Heart left ventricle (tissue), 13 donors: ENCODE measurements at regions not wholly inside any gene's neighbourhood (a gene's known extent, or its start where the extent isn't known, plus 50 kb on each side); places are given as distances from the start of the nearest gene placed in this dataset.

Source experiments
- POLR2A ChIP-seq, 2 donors: fragments of 450-650 bp; IDR thresholded peaks; one replicate each; pipeline ENCODE4 v1.6.1; 2017; ENCODE audit warnings: antibody characterized with exemption in 2 of 2, mild to moderate bottlenecking in 2 of 2, moderate library complexity in 2 of 2
- TF ChIP-seq, protein P1 (sequence below), 12 donors: fragments of 200-600 bp; sonication (generic) in 4 of 12; IDR thresholded peaks; one replicate each; pipeline versions ENCODE4 v1.5.0 to v1.8.0; 2018 to 2022; ENCODE audit warnings: antibody characterized with exemption in 12 of 12, mild to moderate bottlenecking in 5 of 12
- donor health status: ischemic (EF 13 %, LVEDD 7.1; RV severe dilation, severe dysfunction).
- donor health status: DM: no; HTN: yes; CAD: no.
- donor health status: DM: no; HTN: no; CAD: no.
- donor health status: ischemic (EF 25% LVEDD 6.9; RV normal size, moderate dysfunction).
- donor health status: ischemic (EF 25% LVEDD 5.7; RV mildly dilated, moderate dysfunction).
- donor health status: ischemic (EF 35%, LVEDD 5.7; RV mildly dilated, moderate dysfunction).
- donor health status: nonischemic (EF 11% LVEDD 7.7; RV severe dilation, severe dysfunction).
- donor health status: DM: yes; HTN: yes; CAD: no.
- donor health status: PGD.
- donor health status: ischemic (EF 29% LVEDD 5.4; RV normal size, mild dysfunction).
- donor health status: nonischemic (EF 23%, LVEDD 6.1; RV moderate dilation, normal function).

DNA sequence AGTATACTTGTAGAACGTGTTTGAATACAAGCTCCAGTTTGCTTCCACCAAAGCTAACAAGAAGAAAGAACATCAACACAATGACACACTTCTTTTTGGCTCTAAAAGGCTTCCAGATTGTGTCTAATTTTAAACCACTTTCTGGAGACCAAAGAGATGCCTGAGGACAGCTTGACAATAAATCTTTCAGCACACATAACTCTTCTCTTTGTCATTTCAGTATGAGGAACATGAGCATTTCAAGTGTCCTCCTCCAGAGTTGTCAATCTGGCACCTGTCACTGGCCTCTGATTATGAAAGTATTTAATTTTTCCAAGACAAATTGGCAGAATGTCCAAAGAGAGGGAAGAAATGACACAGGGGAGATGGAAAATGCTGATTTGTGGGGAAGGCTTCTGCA is 79.0 kb upstream of the TLR4 start:
- TF ChIP-seq, protein P1, sequence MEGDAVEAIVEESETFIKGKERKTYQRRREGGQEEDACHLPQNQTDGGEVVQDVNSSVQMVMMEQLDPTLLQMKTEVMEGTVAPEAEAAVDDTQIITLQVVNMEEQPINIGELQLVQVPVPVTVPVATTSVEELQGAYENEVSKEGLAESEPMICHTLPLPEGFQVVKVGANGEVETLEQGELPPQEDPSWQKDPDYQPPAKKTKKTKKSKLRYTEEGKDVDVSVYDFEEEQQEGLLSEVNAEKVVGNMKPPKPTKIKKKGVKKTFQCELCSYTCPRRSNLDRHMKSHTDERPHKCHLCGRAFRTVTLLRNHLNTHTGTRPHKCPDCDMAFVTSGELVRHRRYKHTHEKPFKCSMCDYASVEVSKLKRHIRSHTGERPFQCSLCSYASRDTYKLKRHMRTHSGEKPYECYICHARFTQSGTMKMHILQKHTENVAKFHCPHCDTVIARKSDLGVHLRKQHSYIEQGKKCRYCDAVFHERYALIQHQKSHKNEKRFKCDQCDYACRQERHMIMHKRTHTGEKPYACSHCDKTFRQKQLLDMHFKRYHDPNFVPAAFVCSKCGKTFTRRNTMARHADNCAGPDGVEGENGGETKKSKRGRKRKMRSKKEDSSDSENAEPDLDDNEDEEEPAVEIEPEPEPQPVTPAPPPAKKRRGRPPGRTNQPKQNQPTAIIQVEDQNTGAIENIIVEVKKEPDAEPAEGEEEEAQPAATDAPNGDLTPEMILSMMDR (IDR thresholded peaks at IDR 0.05), result no peak
- TF ChIP-seq POLR2A (IDR thresholded peaks at IDR 0.05), result no peak
